Tibial artery (tissue), 4 donors: ENCODE measurements at regions not wholly inside any gene's neighbourhood (a gene's known extent, or its start where the extent isn't known, plus 50 kb on each side); places are given as distances from the start of the nearest gene placed in this dataset.

Source experiments
- DNase-seq, 2 donors: peaks; one replicate each; pipeline ENCODE4 v3.0.0-alpha.2; 2019
- H3K27ac ChIP-seq, 2 donors: fragments of 200-600 bp; sonication (generic) in 1 of 2; 1 replicate in 1 of 2; 2 replicates in 1 of 2; pipeline ENCODE4 v1.5.1; 2018 to 2019; ENCODE audit warnings: mild to moderate bottlenecking in 1 of 2
- H3K27me3 ChIP-seq, 2 donors: fragments of 200-600 bp; sonication (generic) in 1 of 2; one replicate each; pipeline versions ENCODE4 v1.5.1 to v1.6.0; 2016 to 2019
- H3K36me3 ChIP-seq, 3 donors: fragments of 200-600 bp; sonication (generic) in 2 of 3; one replicate each; pipeline ENCODE4 v1.5.1; 2016 to 2019; ENCODE audit warnings: mild to moderate bottlenecking in 2 of 3
- H3K4me1 ChIP-seq, 4 donors: fragments of 200-600 bp; sonication (generic) in 2 of 4; 1 replicate in 3 of 4; 2 replicates in 1 of 4; pipeline ENCODE4 v1.5.1; 2016 to 2019
- H3K4me3 ChIP-seq, 2 donors: fragments of 200-600 bp; sonication (generic) in 1 of 2; 1 replicate in 1 of 2; 2 replicates in 1 of 2; pipeline ENCODE4 v1.5.1; 2018 to 2019; ENCODE audit warnings: mild to moderate bottlenecking in 2 of 2
- H3K9me3 ChIP-seq, 3 donors: fragments of 200-600 bp; sonication (generic) in 1 of 3; one replicate each; pipeline ENCODE4 v1.5.1; 2016 to 2019
- CTCF ChIP-seq, 2 experiments: fragments of 200-600 bp in 1 of 2; fragments of 450-650 bp in 1 of 2; IDR thresholded peaks; one replicate each; pipeline ENCODE4 v1.5.1; 2017 to 2019; ENCODE audit warnings: antibody characterized with exemption in 2 of 2, mild to moderate bottlenecking in 1 of 2, moderate library complexity in 1 of 2
- intact Hi-C: fragments of 100-400 bp; cut with DNase I; formaldehyde crosslinking; loops from one replicate; pipeline ENCODE4 v1.15.0; 2023; ENCODE audit warnings: low total_unique reads

GRCh38 chr11:45402049-45402630, 116.0 kb upstream of the SYT13 start:
- peaks cover 0 to 18% of the 10 kb centered on the region in 2 donors for H3K27me3 ChIP-seq
- no peaks in the 10 kb centered on the region for H3K4me1 ChIP-seq
- H3K9me3 ChIP-seq = no peaks in the 10 kb centered on the region
- H3K36me3 ChIP-seq = no peaks in the 10 kb centered on the region
- no peak overlapping the region for H3K27ac ChIP-seq
- DNase-seq = no peak
- no peak for TF ChIP-seq CTCF (IDR thresholded peaks at IDR 0.05)
- H3K4me3 ChIP-seq = no peak overlapping the region
- intact Hi-C loops = no loop called here

GRCh38 chr11:45400591-45400990, 114.5 kb upstream of the SYT13 start:
- intact Hi-C loops = no loop called here
- Histone ChIP-seq H3K4me3 (no peak overlapping the region), H3K9me3 (no peaks in the 10 kb centered on the region), H3K4me1 (no peaks in the 10 kb centered on the region), H3K27me3 (peaks cover 0 to 11% of the 10 kb centered on the region in 2 donors), H3K27ac (no peak overlapping the region), H3K36me3 (no peaks in the 10 kb centered on the region)
- no peak for DNase-seq
- TF ChIP-seq CTCF (IDR thresholded peaks at IDR 0.05) = no peak

- no peak for DNase-seq
- no peaks in the 10 kb centered on the region for H3K9me3 ChIP-seq
- no peak for TF ChIP-seq CTCF (IDR thresholded peaks at IDR 0.05)
These were observed 113.0 kb upstream of the SYT13 start for GRCh38 chr11:45399166-45399565.

GRCh38 chr11:45398325-45398724, 112.2 kb upstream of the SYT13 start:
- TF ChIP-seq CTCF (IDR thresholded peaks at IDR 0.05) = no peak
- intact Hi-C loops = no loop called here
- H3K4me1 ChIP-seq = no peaks in the 10 kb centered on the region

More at GRCh38 chr11:45399166-45399565, 113.0 kb upstream of the SYT13 start:
- Histone ChIP-seq H3K27me3 (peaks cover 0 to 5% of the 10 kb centered on the region in 2 donors), H3K36me3 (no peaks in the 10 kb centered on the region), H3K27ac (no peak overlapping the region), H3K4me3 (no peak overlapping the region), H3K4me1 (no peaks in the 10 kb centered on the region)
- intact Hi-C loops = no loop called here

GRCh38 chr11:45396394-45396793, 110.3 kb upstream of the SYT13 start:
- intact Hi-C loops = no loop called here
- DNase-seq = no peak
- Histone ChIP-seq H3K36me3 (no peaks in the 10 kb centered on the region), H3K27me3 (peaks cover 0 to 3% of the 10 kb centered on the region in 2 donors), H3K9me3 (no peaks in the 10 kb centered on the region), H3K4me3 (no peak overlapping the region), H3K4me1 (no peaks in the 10 kb centered on the region), H3K27ac (no peak overlapping the region)
- TF ChIP-seq CTCF (IDR thresholded peaks at IDR 0.05) = no peak

More at GRCh38 chr11:45398325-45398724, 112.2 kb upstream of the SYT13 start:
- Histone ChIP-seq H3K4me3 (no peak overlapping the region), H3K36me3 (no peaks in the 10 kb centered on the region), H3K27ac (no peak overlapping the region), H3K9me3 (no peaks in the 10 kb centered on the region), H3K27me3 (peaks cover 0 to 3% of the 10 kb centered on the region in 2 donors)
- no peak for DNase-seq

GRCh38 chr11:45395947-45396346, 109.8 kb upstream of the SYT13 start:
- Histone ChIP-seq H3K27me3 (peaks cover 0 to 3% of the 10 kb centered on the region in 2 donors), H3K27ac (no peak overlapping the region), H3K4me1 (no peaks in the 10 kb centered on the region), H3K4me3 (no peak overlapping the region), H3K9me3 (no peaks in the 10 kb centered on the region), H3K36me3 (no peaks in the 10 kb centered on the region)
- TF ChIP-seq CTCF (IDR thresholded peaks at IDR 0.05) = no peak
- intact Hi-C loops = no loop called here
- DNase-seq = no peak
